HG03442 (cell line): ENCODE measurements at regions not wholly inside any gene's neighbourhood (a gene's known extent, or its start where the extent isn't known, plus 50 kb on each side); places are given as distances from the start of the nearest gene placed in this dataset.
"Not testable (repeated sequence)": the region's sequence is repeated elsewhere in the genome, so short reads cannot be mapped to it uniquely, and the experiment has no call there.

Experiments
- ATAC-seq: cut with Tn5 transposase; IDR thresholded peaks from one replicate; pipeline ENCODE4 v1.9.1; 2021; ENCODE audit warnings: mild to moderate bottlenecking, moderate library complexity; ENCODE audit not compliant: unreplicated experiment

DNA sequence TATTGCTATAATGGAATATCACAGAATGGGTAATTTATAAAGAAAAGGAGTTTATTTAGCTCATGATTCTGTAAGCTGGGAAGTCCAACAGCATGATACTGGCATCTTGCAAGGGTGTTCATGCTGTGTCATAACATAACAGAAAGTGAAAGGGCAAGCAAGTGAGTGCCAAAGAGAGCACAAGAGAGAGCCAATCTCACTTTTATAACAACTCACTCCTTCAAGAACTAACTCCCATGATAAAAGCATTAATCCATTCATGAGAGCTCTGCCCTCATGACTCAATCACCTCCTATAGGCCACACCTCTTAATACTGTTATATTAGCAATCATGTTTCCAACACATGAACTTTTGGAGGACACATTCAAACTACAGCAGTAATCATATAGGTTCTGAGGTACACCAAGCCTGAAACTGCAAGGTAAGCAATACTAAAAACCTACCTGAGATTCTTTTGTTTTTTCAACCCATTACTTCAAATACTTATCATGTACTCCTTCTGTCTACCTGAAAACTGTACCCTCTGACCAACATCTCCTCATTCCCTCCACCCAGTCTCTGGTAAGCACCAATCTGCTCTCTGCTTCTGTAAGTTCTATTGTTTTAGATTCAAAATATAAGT is 219.7 kb downstream of the MTERF1 start:
- no peak for ATAC-seq

DNA sequence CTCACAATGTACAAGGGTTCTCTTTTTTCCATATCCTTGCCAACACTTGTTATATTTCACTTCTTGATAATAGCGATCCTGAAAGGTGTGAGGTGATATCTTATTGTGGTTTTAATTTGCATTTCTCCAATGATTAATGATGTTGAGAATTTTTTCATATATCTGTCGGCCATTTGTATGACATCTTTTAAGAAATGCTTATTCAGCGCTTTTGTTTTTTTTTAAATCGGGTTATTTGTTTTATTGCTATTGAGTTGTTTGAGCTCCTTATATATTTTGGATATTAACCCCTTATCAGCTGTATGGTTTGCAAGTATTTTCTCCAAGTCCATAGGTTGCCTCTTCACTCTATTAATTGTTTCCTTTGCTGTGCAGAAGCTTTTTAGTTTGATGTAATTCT is 218.8 kb downstream of the MTERF1 start:
- no peak for ATAC-seq

DNA sequence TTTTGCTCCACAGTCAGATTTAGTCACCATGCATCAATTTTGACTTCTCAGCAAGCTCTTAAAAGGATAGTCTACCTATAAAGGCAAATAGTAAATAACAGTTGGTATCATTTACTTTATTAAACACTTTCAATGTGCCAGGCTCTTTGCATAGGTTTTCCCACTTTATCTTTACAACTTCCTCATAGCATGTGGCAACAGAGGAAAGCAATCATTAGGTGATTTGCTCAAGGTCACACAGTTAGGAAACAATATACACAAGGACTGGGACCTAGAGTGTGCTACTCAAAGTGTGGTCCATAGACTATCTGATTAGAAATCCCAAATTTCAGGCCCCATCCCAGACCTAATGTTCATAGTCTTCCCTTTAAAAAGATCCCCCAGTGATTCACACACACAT is 212.3 kb downstream of the MTERF1 start:
- no peak for ATAC-seq

DNA sequence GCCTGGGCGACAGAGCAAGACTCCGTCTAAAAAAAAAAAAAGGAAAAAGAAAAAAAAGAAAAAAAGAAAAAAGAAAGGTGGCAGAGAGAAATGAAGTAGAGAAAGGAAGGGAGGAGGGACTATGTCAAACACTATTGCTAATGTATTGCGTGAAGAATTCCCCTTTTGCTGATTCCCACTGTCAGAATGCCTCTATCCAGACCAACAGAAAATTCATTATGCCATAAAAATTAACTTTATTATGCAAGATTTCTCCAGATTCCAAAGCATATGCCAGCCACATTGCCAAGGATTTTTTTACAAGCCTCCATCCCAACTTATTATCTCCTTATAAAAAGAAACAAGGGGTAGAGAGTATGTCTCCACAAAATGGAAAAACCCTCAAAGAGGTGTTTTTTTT is 209.3 kb downstream of the MTERF1 start:
- ATAC-seq, result no peak

DNA sequence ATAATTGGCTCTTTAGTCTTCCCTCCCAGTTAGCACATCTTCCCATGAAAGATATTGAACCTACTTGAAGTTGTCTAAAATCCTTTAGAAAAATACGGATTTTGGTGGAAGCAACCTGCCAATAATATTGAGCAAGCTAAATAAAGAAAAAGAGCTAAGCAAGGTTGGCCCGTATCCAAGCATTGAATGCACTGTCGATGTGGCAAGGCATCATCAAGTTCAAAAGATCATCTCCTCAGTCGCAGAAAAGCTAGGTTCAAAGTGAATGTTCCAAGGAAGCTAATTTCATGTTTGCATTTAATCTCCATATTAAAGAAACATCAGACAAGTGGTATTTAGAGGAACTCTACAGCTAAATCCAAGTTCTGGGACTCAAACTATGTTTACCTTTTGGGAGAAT is 206.0 kb downstream of the MTERF1 start:
- ATAC-seq, result no peak

DNA sequence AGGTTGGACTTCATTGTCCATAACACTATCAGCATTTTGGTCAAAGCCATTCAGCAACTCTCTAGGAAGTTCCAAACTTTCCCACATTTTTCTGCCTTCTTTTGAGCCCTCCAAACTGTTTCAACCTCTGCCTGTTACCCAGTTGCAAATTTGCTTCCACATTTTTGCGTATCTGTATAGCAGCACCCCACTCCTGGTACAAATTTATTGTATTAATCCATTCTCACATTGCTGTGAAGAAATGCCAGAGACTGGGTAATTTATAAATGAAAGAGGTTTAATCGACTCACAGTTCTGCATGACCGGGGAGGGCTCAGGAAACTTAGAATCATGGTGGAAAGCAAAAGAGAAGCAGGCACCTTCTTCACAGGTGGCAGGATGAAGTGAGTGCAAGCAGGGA is 198.8 kb downstream of the MTERF1 start:
- no peak for ATAC-seq

DNA sequence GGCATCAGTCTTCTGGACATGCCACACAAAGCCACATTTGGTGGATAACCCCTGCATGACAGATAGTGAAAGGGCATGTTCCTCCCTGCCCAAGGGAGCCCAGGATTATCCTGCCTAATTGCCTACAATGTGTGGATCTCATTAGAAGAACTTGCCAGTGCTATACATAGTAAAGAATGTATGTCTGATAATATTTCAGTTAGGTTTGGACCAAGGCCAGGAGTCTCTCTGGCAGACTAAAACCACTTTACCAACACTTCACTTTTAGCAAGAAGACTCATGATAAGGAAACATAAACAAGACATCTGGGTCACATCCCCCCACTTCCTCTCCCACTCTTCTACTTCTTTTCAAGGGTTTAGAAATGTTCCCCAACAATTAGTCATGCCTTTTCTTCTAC is 196.7 kb downstream of the MTERF1 start:
- no peak for ATAC-seq

DNA sequence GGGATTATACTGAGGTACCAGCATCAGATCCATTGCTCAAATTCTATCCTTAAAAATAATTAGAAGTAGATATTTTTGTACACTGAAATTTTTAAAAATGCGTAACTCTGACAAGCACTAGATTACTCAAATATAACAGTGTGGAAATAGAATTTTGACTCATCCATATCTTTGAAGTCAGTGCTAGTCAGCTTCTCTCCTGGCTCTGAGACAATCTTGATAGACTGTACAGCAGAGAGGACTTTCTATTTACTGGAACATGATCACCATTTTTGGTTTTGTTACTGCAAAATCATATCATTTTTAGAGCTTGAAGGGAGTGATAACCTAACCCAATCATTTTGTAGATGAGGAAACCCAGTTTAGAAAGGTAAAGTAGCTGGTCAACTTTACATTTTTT is 195.0 kb downstream of the MTERF1 start:
- no peak for ATAC-seq

DNA sequence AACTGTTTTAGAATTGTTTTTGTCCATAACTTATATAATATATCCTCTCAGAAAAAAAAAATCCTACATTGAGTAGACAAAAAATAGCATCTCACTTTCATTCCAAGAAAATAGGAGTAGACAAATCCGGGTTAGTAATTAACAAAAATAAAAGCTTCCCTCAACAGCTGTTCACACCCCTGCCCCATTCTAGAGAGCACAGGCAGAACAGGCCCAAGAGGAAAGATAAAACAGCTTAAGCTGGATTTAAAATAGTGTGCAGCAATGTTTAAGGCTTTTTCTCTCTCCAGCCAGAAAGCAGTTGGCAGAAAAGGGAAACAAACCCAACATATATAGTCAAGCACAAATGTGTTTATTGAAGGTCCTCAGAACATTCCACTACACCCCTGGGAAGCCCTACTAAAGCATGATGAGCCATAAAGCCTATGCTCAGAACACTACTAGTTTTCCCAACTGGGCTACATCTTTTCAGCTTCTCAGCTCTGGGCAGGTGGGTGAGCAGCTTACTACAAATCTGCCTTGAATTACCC is 189.9 kb downstream of the MTERF1 start:
- ATAC-seq, result no peak

DNA sequence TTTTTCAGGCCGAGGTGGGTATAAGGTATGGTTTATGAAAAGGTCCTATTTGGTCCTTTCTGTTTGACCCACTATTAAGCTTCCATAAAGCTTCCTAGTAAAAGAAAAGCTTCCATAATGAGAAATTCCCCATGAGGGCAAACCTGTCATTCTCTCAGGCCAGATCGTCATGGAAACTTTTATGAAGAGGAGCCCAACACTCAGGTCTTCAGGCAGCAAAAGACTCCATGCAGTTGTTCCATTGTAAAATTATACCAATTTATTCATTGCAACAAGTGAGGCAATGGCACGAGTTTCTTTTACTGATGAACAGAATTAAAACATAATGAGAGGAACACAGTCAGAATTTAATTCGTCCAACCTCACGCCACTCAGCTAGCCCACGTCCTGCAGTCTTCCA is 188.6 kb downstream of the MTERF1 start:
- ATAC-seq, result no peak

DNA sequence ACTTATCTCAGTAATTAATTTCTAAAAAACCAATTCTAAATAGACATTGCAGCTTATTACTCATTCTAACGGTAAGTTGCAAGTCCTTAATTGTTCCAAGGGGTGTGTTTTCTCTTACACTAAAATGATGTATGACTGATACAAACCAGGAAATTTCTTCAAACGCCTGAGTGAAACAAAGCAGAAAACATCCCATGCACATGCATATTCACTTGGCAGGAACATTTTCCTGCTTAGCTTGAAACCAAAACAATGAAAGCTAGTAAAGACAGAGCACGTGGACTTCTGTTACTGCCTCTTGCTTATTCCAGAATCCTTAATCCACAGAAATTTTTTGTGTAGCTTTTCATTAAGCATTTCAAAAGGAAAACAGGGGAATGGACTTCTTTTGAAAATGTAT is 187.7 kb downstream of the MTERF1 start:
- no peak for ATAC-seq

DNA sequence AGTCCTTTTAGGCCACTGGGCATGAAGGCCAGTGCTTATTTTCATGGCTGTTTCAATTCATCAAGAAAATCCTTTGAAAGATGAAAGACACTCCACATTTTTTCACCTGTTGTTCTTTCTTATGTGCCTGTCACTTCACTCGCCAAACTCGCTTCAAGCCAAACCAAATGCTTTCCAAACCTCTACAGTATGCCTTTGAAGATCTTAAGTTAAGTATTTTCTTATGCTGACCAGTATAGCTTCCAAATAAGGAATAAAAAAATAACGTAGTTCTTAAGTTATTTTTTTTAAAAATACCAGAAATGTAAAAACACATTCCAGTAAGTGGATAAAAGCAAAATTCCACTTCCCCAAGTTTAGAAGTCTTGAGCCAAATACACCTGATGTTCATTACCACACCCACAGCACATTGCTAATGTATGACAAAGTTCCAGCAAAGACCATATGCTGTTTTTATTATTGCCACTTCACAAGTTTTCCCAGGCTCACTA is 186.1 kb downstream of the MTERF1 start:
- no peak for ATAC-seq

DNA sequence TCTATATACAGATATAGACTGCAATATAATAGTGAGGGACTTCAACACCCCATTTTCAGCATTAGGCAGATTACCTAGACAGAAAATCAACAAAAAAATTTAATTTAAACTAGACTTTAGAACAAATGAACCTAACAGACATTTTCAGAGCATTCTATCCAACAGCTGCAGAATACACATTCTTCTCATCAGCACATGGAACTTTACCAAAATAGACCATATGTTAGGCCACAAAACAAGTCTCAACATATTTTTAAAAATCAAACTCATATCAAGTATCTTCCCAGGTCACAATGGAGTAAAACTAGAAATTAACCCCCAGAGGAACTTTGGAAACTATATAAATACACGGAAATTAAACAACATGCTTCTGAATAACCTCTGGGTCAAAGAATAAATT is 169.6 kb downstream of the MTERF1 start:
- no peak for ATAC-seq

DNA sequence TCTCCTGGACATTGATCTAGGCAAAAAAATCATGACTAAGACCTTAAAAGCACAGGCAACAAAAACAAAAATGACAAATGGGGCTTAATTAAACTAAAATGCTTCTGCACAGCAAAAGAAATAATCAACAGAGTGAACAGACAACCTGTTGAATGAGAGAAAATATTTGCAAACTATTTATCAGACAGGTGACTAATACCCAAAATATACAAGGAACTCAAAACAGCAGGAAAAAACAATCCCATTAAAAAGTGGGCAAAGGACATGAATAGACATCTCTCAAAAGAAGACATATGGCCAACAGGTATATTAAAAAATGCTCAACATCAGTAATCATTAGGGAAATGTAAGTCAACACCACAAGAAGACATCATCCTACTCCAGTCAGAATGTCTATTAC is 166.8 kb downstream of the MTERF1 start:
- ATAC-seq, result no peak

DNA sequence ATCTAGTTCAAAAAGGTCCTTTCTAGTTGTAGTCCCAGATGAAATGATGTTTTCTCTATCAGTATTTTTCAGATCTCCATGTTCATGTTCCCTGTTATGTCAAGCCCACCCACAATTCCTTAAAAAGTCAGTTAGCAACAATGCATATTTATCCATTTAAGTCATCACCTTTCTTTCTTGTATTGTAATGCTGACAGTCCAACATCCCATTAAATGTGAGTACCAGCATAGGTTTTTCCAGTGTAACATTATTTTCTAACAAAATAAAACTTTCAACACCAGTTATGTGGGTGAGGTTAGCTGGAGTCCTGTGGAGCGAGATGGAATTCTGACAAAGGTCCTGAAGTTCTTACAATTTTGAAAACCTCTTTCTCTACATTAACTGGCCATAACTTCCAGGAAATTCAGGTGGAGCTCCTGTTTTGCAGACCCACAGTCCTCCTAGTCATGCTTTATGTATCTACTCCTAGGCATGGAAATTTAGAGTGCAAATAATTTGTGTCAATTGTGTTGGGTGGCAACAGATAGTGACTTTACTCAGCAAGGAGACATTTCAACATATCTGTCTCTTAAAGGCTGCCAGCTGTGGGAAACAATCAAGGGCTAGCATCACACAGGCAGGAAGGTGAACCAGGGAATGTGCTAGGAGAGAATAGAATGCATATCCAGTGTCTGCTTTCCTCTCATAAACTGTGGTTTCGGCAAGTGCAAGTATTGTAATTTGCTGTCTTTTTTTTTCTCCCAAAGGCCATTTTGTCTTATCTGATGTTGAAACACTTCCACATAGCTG is 162.6 kb downstream of the MTERF1 start:
- no peak for ATAC-seq

DNA sequence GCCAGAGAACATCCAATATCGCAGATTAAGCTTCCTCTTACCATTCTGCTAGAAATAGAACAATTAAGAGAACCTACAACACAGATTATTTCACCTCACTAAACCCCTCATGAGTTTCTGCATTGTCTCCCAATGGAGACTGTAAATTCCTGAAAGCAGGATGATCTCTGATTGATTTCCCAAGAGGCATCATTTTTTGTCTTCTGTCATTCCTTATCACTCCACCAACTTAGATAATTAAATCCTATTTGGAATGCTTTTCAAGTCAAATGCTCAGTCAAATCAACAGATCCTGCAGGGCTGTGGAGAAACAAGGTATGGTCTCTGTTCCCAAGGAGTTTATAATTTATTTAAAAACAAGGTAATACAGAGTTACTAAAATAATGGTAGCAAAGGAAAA is 161.5 kb downstream of the MTERF1 start:
- ATAC-seq, result no peak

DNA sequence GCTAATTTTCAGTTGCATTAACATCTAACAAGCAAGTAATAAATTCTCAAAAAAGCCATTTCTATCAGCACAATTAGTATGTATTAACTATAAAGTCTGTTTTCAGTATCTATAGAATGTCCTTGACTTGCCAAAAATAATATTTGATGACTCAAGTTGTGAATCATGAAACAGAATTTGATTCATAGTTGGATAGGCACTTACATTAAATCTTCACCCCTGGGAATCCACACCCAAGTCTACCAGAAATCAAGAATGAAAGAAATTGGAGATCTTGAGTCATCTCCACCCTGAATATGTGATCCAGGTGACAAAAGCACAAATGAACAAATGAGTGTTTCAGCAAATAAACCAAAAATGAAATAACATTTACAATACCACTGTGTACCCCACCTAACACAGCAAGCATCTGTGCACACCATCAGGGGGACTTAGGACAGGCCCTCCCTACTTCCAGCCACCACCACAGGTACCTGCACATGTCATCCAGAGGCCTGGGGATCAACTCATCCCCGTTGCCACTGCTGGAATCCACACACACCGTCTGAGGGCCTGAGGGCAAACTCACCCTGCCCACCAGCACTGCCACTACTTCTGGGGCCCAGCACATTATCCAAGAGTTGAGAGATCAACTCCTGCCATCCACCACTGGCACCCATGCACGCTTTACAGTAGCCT is 160.1 kb downstream of the MTERF1 start:
- no peak for ATAC-seq

DNA sequence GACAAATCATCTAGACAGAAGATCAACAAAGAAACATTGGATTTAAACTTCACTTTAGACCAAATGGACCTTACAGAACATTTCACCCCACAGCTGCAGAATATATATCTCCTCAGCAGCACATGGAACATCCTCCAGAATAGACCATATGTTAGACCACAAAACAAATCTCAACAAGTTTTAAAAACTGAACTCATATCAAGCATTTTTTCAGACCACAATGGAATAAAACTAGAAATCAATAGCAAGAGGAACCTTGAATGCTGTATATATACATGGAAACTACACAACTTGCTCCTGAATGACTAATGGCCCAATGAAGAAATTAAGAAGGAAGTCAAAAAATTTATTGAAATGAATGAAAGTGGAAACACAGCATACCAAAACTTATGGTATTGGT is 157.7 kb downstream of the MTERF1 start:
- ATAC-seq, result no peak

DNA sequence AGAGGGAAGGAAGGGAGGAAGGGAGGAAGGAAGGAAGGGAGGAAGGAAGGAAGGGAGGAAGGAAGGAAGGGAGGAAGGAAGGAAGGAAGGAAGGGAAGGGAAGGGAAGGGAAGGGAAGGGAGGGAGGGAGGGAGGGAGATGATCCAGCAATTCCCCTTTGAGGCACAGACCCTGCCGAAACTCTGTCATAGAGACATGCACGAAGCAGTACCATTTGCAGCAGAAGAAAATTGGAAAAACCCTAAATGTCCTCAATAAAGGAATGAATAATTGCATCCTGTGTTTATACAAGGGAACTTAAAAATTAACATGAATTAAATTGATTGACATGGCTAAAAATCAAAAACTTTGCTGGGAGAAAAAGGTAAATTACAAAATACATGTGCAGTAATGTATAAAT is 151.5 kb downstream of the MTERF1 start:
- not testable (repeated sequence) for ATAC-seq

DNA sequence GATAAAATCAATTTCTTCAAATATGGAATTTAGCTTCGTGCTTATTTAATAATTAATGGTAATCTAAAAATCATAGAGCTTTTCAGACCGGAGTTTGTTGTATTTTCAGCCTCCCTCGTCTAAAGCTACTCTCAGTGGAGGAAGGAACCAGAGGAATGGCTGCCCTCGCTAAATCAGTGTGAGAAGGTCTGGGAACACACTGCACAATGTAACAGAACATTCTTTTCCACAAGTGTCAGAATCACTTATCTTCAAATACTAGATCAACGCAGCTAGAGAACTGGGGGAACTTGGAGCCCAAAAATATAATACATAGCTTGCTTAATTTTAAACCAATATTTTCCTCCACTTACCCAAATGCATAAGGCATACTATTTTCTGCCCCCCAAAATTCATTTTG is 148.5 kb downstream of the MTERF1 start:
- ATAC-seq, result no peak

DNA sequence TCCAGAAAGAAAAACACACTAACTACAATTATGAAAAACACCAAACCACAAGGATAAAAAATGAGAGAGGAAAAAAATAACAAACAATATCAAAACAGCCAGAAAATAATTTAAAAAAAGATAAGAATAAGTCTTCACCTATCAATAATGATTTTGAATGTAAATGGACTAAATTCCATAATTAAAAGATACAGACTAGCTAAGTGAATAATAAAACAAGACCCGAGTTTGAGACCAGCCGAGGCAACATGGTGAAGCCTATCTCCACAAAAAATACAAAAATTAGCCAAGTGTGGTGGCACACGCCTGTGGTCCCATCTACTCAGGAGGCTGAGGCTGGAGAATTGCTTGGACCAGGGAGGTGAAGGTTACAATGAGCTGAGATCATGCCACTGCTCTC is 131.1 kb downstream of the MTERF1 start:
- ATAC-seq, result no peak

DNA sequence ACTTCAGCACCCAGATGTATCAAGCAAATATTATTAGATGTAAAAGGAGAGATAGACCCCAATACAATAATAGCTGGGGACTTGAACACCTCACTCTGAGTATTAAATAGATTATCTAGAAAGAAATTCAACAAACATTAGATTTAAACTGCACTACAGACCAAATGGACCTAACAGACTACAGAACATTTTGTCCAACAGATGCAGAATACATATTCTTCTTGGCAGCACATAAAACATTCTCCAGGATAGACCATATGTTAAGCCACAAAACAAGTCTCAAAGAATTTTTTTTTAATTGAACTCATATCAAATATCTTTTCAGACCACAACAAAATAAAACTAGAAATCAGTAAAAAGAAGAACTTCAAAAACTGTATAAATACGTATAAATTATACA is 130.4 kb downstream of the MTERF1 start:
- ATAC-seq, result no peak
